ENCODE measurements at regions not wholly inside any gene's neighbourhood (a gene's known extent, or its start where the extent isn't known, plus 50 kb on each side); places are given as distances from the start of the nearest gene placed in this dataset.

GRCh38 chr18:39781565-39781964, 2173.5 kb upstream of the PIK3C3 start:
- in situ Hi-C loops (cut with MboI; ENCODE audit: low pct_unique_long_range_greater_than_20kb, low sequenced_read_pairs, unreplicated experiment): no loop called here
- no peak for TF ChIP-seq CTCF (IDR thresholded peaks at IDR 0.05; ENCODE audit: extremely low read depth, insufficient read depth, missing control alignments)
- DNase-seq (ENCODE audit: low spot score): no peak

GRCh38 chr18:39780774-39781173, 2174.3 kb upstream of the PIK3C3 start:
- no peak for DNase-seq (ENCODE audit: low spot score)
- no peak for TF ChIP-seq CTCF (IDR thresholded peaks at IDR 0.05; ENCODE audit: extremely low read depth, insufficient read depth, missing control alignments)
- in situ Hi-C loops (cut with MboI; ENCODE audit: low pct_unique_long_range_greater_than_20kb, low sequenced_read_pairs, unreplicated experiment): no loop called here

GRCh38 chr18:39779926-39780325, 2175.1 kb upstream of the PIK3C3 start:
- no peak for TF ChIP-seq CTCF (IDR thresholded peaks at IDR 0.05; ENCODE audit: extremely low read depth, insufficient read depth, missing control alignments)
- no peak for DNase-seq (ENCODE audit: low spot score)
- in situ Hi-C loops (cut with MboI; ENCODE audit: low pct_unique_long_range_greater_than_20kb, low sequenced_read_pairs, unreplicated experiment): no loop called here

- no peak for DNase-seq (ENCODE audit: low spot score)
- in situ Hi-C loops (cut with MboI; ENCODE audit: low pct_unique_long_range_greater_than_20kb, low sequenced_read_pairs, unreplicated experiment): no loop called here
- TF ChIP-seq CTCF (IDR thresholded peaks at IDR 0.05; ENCODE audit: extremely low read depth, insufficient read depth, missing control alignments): no peak
Measured at GRCh38 chr18:39776766-39777165, 2178.3 kb upstream of the PIK3C3 start.

GRCh38 chr18:39774957-39775598, 2180.0 kb upstream of the PIK3C3 start:
- no peak for DNase-seq (ENCODE audit: low spot score)
- TF ChIP-seq CTCF (IDR thresholded peaks at IDR 0.05; ENCODE audit: extremely low read depth, insufficient read depth, missing control alignments): no peak
- in situ Hi-C loops (cut with MboI; ENCODE audit: low pct_unique_long_range_greater_than_20kb, low sequenced_read_pairs, unreplicated experiment): no loop called here

GRCh38 chr18:39773646-39774045, 2181.4 kb upstream of the PIK3C3 start:
- no peak for TF ChIP-seq CTCF (IDR thresholded peaks at IDR 0.05; ENCODE audit: extremely low read depth, insufficient read depth, missing control alignments)
- DNase-seq (ENCODE audit: low spot score): no peak
- in situ Hi-C loops (cut with MboI; ENCODE audit: low pct_unique_long_range_greater_than_20kb, low sequenced_read_pairs, unreplicated experiment): no loop called here
